ENCODE measurements at regions not wholly inside any gene's neighbourhood (a gene's known extent, or its start where the extent isn't known, plus 50 kb on each side); places are given as distances from the start of the nearest gene placed in this dataset.

GRCh38 chr5:89003563-89004036 lies 120.6 kb upstream of the MEF2C start:
- no peak for DNase-seq (ENCODE audit: low read depth in 2 of 2)

GRCh38 chr5:88999853-89000252 lies 116.9 kb upstream of the MEF2C start:
- DNase-seq (ENCODE audit: low read depth in 2 of 2), result no peak

GRCh38 chr5:88997937-88998336 lies 115.0 kb upstream of the MEF2C start:
- no peak for DNase-seq (ENCODE audit: low read depth in 2 of 2)

- no peak for DNase-seq (ENCODE audit: low read depth in 2 of 2)
Observed at GRCh38 chr5:88984040-88984439, 101.1 kb upstream of the MEF2C start.

GRCh38 chr5:88979726-88980125 lies 96.7 kb upstream of the MEF2C start:
- DNase-seq (ENCODE audit: low read depth in 2 of 2), result no peak

- DNase-seq (ENCODE audit: low read depth in 2 of 2), result no peak
Observed at GRCh38 chr5:88979244-88979643, 96.3 kb upstream of the MEF2C start.

- no peak for DNase-seq (ENCODE audit: low read depth in 2 of 2)
Observed at GRCh38 chr5:88976914-88977313, 93.9 kb upstream of the MEF2C start.

- DNase-seq (ENCODE audit: low read depth in 2 of 2), result no peak
Observed at GRCh38 chr5:88967633-88968585, 84.9 kb upstream of the MEF2C start.

- no peak for DNase-seq (ENCODE audit: low read depth in 2 of 2)
Observed at GRCh38 chr5:88964831-88965230, 81.8 kb upstream of the MEF2C start.

- DNase-seq (ENCODE audit: low read depth in 2 of 2), result no peak
Observed at GRCh38 chr5:88957013-88957412, 74.0 kb upstream of the MEF2C start.

GRCh38 chr5:88956416-88956815 lies 73.4 kb upstream of the MEF2C start:
- no peak for DNase-seq (ENCODE audit: low read depth in 2 of 2)

- no peak for DNase-seq (ENCODE audit: low read depth in 2 of 2)
Observed at GRCh38 chr5:88955403-88955802, 72.4 kb upstream of the MEF2C start.

GRCh38 chr5:88954511-88954910 lies 71.5 kb upstream of the MEF2C start:
- no peak for DNase-seq (ENCODE audit: low read depth in 2 of 2)

GRCh38 chr5:88952996-88953643 lies 70.1 kb upstream of the MEF2C start:
- no peak for DNase-seq (ENCODE audit: low read depth in 2 of 2)

GRCh38 chr5:88952344-88952743 lies 69.4 kb upstream of the MEF2C start:
- DNase-seq (ENCODE audit: low read depth in 2 of 2), result peak; percentile 11 to 31

- DNase-seq (ENCODE audit: low read depth in 2 of 2), result no peak
Observed at GRCh38 chr5:88951457-88951856, 68.5 kb upstream of the MEF2C start.

- DNase-seq (ENCODE audit: low read depth in 2 of 2), result no peak
Observed at GRCh38 chr5:88948746-88949600, 66.0 kb upstream of the MEF2C start.

- no peak for DNase-seq (ENCODE audit: low read depth in 2 of 2)
Observed at GRCh38 chr5:88944751-88945531, 62.0 kb upstream of the MEF2C start.

GRCh38 chr5:88941581-88941980 lies 58.6 kb upstream of the MEF2C start:
- DNase-seq (ENCODE audit: low read depth in 2 of 2), result no peak

- no peak for DNase-seq (ENCODE audit: low read depth in 2 of 2)
Observed at GRCh38 chr5:88940713-88941112, 57.7 kb upstream of the MEF2C start.

- DNase-seq (ENCODE audit: low read depth in 2 of 2), result no peak
Observed at GRCh38 chr5:88939300-88939699, 56.3 kb upstream of the MEF2C start.
